ENCODE measurements at regions not wholly inside any gene's neighbourhood (a gene's known extent, or its start where the extent isn't known, plus 50 kb on each side); places are given as distances from the start of the nearest gene placed in this dataset.

DNA sequence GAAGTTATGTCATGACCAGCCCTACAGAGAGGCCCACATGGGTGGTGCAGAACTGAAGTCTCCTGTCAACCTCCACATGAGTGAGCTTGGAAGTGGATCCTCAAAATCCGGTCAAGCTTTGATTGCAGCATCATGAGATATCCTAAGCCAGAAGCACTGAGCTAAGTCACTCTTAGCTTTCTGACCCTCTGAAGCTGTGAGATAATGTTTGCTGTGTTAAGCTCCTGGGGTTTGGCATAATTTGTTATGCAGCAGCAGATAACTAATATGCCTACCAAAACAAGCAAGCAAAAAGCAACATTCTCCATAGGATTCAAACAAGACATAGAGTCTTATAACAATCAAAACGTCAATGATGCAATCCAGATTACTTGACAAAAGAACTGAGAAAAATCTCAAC is 87.6 kb upstream of the GRIN2B start:
- no peak for TF ChIP-seq CTCF (IDR thresholded peaks at IDR 0.05; ENCODE audit: insufficient read depth, low read length)
- TF ChIP-seq POLR2AphosphoS5 (IDR thresholded peaks at IDR 0.05; ENCODE audit: low read depth): no peak
